NCI-H526 (cell line): ENCODE measurements at regions not wholly inside any gene's neighbourhood (a gene's known extent, or its start where the extent isn't known, plus 50 kb on each side); places are given as distances from the start of the nearest gene placed in this dataset.
A peak's percentile ranks its signal among the peaks of the same experiment; 100 is the strongest.
"Not testable (repeated sequence)": the region's sequence is repeated elsewhere in the genome, so short reads cannot be mapped to it uniquely, and the experiment has no call there.

Experiments used
- DNase-seq, 2 experiments: peaks; one replicate each; lab custom pipeline; 2025; lab: John Stamatoyannopoulos, UW

- DNase-seq, result no peak
These were observed 142.8 kb upstream of the RAI2 start for GRCh38 chrX:18003876-18004275.

- no peak for DNase-seq
These were observed 141.7 kb upstream of the RAI2 start for GRCh38 chrX:18002791-18003190.

- no peak for DNase-seq
These were observed 133.3 kb upstream of the RAI2 start for GRCh38 chrX:17994429-17994828.

GRCh38 chrX:17993062-17993461, 132.0 kb upstream of the RAI2 start:
- no peak for DNase-seq

- DNase-seq, result no peak
These were observed 129.4 kb upstream of the RAI2 start for GRCh38 chrX:17990532-17990931.

- DNase-seq, result no peak
These were observed 126.7 kb upstream of the RAI2 start for GRCh38 chrX:17987783-17988182.

GRCh38 chrX:17986977-17987376, 125.9 kb upstream of the RAI2 start:
- no peak for DNase-seq

- no peak for DNase-seq
These were observed 125.3 kb upstream of the RAI2 start for GRCh38 chrX:17986440-17986839.

GRCh38 chrX:17984415-17984814, 123.3 kb upstream of the RAI2 start:
- DNase-seq, result no peak

- DNase-seq, result no peak
These were observed 122.3 kb upstream of the RAI2 start for GRCh38 chrX:17983389-17983788.

- DNase-seq, result peak in 1 of 2 experiments; percentile 27
These were observed 116.6 kb upstream of the RAI2 start for GRCh38 chrX:17977696-17978095.

GRCh38 chrX:17976955-17977354, 115.9 kb upstream of the RAI2 start:
- no peak for DNase-seq

GRCh38 chrX:17975349-17975748, 114.3 kb upstream of the RAI2 start:
- DNase-seq, result not testable (repeated sequence)

GRCh38 chrX:17968367-17968766, 107.3 kb upstream of the RAI2 start:
- DNase-seq, result no peak

- peak in 1 of 2 experiments; percentile 14 for DNase-seq
These were observed 106.8 kb upstream of the RAI2 start for GRCh38 chrX:17967888-17968287.

- no peak for DNase-seq
These were observed 103.8 kb upstream of the RAI2 start for GRCh38 chrX:17964871-17965270.

GRCh38 chrX:17960891-17961290, 99.8 kb upstream of the RAI2 start:
- DNase-seq, result no peak

- peak; percentile 3 to 43 for DNase-seq
These were observed 83.9 kb upstream of the RAI2 start for GRCh38 chrX:17944833-17945497.

GRCh38 chrX:17941171-17941570, 80.1 kb upstream of the RAI2 start:
- not testable (repeated sequence) for DNase-seq

GRCh38 chrX:17939724-17940123, 78.6 kb upstream of the RAI2 start:
- no peak for DNase-seq

GRCh38 chrX:17933856-17934255, 72.8 kb upstream of the RAI2 start:
- no peak for DNase-seq

- DNase-seq, result no peak
These were observed 71.7 kb upstream of the RAI2 start for GRCh38 chrX:17932781-17933180.

GRCh38 chrX:17931855-17932254, 70.8 kb upstream of the RAI2 start:
- no peak for DNase-seq

GRCh38 chrX:17930850-17931249, 69.8 kb upstream of the RAI2 start:
- peak; percentile 20 to 31 for DNase-seq
